GM18858 (cell line): ENCODE measurements at regions not wholly inside any gene's neighbourhood (a gene's known extent, or its start where the extent isn't known, plus 50 kb on each side); places are given as distances from the start of the nearest gene placed in this dataset.

Experiments
- ATAC-seq: cut with Tn5 transposase; IDR thresholded peaks from one replicate; pipeline ENCODE4 v1.9.1; 2021; ENCODE audit not compliant: unreplicated experiment

GRCh38 chr10:81095238-81095637 is 557.5 kb downstream of the SH2D4B start:
- no peak for ATAC-seq

DNA sequence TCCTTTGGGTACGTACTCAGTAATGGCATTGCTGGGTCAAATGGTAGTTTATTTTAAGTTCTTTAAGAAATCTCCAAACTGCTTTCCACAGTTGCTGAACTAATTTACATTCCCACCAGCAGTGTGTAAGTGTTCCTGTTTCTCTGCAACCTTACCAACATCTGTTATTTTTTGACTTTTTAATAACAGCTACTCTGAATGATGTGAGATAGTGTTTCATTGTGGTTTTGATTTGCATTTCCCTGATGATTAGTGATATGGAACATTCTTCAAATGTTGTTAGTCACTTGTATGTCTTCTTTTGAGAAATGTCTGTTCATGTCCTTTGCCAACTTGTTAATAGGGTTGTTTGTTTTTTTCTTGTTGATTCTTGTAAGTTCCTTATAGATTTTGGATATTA is 558.9 kb downstream of the SH2D4B start:
- peak; percentile 61 for ATAC-seq

DNA sequence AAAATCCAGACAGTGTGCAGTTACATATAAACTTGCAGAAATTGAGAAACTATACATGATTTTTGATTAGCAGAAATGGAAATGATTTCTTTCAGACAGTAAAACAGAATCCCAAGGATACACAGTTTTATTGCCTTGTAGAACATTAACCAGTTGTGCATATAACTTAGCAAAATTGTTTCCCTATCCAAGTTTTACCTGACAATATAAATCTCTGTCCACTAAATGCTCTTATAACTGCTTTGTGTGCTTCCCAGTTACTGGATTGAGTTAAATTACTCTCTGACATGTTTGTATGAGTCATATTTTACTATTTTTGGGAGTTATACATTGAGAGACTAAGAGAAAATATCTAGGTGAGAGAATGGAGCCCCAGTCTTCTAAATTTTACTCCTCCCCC is 563.4 kb downstream of the SH2D4B start:
- no peak for ATAC-seq

GRCh38 chr10:81104494-81104893 is 566.8 kb downstream of the SH2D4B start:
- peak; percentile 31 for ATAC-seq

- peak; percentile 84 for ATAC-seq
Measured at GRCh38 chr10:81108516-81109199, 571.0 kb downstream of the SH2D4B start.

- no peak for ATAC-seq
Measured at GRCh38 chr10:81109200-81109752, 571.6 kb downstream of the SH2D4B start.

DNA sequence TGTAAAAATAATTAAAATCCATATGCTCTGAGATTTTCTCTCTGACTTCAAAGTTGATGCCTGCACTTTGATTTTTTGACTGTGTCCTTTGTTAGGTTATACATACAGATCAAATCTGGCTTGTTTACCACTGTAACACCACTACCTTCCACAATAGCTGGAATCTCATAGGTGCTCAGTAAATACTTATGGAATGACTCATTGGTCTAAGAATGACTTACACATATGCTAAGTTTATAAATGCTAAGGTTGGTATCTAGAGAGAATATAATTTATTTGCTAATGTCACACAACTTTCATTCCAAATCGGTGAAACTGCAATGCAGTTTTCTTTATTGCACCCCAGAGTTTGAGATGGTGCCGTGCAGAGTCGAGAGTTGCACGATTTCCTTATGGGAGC is 578.5 kb downstream of the SH2D4B start:
- ATAC-seq: peak; percentile 43

GRCh38 chr10:81116990-81117389 is 579.3 kb downstream of the SH2D4B start:
- no peak for ATAC-seq

DNA sequence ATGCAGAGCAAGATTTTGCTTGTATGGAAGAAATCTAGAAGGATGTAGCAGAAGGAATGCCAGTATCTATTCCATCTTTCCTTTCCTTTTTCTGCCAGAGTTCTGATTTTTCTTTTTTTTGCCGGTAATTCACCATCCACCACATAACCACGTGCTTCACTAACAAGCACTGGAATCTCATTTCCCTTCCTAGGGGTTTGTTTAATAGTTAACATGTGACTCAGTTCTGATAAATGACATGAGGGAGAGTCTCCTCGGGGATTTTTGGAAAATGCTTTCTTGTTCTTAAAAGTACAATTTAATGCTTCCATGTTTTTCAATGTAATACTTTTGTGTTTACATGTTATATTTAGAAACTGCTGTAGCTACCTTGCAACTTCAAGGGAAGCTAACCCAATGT is 590.2 kb downstream of the SH2D4B start:
- no peak for ATAC-seq

DNA sequence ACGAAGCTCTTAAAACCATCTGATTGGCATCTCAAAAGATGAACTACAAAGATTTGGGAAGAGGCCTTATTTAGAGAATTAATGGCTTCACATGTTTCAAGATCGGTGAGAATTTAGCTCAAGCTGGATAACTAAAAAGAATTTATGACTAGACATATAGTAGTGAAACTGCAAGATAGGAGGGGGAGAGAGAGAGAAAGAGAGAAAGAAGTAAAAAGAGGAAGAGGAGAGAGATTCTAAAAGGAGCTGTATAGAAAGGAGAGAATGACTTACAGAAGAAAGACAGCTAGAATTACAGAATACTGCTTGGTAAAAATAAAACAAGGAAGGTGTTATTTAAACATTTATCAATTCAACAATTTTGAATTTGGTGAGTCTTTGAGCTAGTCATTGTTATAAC is 592.3 kb downstream of the SH2D4B start:
- no peak for ATAC-seq

DNA sequence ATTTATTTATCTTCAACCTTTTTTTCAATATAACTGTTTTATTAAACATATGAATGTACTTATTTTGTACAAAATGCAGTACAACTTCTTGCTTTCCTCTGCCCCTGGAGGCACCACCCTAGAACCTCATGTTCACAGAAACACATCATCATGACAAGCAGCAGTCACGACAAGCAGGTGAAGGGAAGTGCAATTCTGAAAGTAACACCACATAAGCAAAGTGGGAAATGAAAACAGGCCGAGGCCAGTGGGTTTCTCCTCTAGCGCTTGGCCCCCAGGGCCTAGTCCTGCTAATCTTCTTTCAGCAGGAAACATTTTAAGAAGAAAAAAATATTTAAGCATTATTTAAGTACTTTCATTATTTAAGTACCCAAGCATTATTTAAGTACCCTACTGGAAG is 598.1 kb downstream of the SH2D4B start:
- ATAC-seq: peak; percentile 97

- peak; percentile 14 for ATAC-seq
Measured at GRCh38 chr10:81136261-81136660, 598.6 kb downstream of the SH2D4B start.

GRCh38 chr10:81145975-81146374 is 608.3 kb downstream of the SH2D4B start:
- no peak for ATAC-seq

DNA sequence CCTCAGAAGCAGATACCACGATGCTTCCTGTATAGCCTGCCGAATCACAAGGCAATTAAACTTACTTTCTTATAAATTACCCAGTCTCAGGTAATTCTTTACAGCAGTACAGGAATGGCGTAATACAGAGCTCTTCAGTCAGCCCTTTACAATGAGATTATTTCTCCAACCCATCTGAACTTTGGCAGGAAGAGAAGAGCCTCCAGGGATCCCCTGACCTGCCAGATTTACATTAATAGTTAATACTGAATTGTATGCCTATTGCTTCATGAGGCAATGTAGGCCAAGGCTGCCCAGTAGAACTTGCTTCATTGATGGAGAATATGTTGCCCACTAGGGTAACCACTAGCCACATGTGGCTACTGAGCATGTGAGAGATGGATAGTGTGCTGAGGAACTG is 608.7 kb downstream of the SH2D4B start:
- ATAC-seq: no peak

GRCh38 chr10:81152656-81153055 is 615.0 kb downstream of the SH2D4B start:
- no peak for ATAC-seq

- ATAC-seq: no peak
Measured at GRCh38 chr10:81157681-81158080, 620.0 kb downstream of the SH2D4B start.

GRCh38 chr10:81177651-81178244 is 640.0 kb downstream of the SH2D4B start:
- ATAC-seq: no peak

- no peak for ATAC-seq
Measured at GRCh38 chr10:81179324-81179723, 641.6 kb downstream of the SH2D4B start.

- ATAC-seq: peak; percentile 84
Measured at GRCh38 chr10:81179805-81180452, 642.2 kb downstream of the SH2D4B start.

DNA sequence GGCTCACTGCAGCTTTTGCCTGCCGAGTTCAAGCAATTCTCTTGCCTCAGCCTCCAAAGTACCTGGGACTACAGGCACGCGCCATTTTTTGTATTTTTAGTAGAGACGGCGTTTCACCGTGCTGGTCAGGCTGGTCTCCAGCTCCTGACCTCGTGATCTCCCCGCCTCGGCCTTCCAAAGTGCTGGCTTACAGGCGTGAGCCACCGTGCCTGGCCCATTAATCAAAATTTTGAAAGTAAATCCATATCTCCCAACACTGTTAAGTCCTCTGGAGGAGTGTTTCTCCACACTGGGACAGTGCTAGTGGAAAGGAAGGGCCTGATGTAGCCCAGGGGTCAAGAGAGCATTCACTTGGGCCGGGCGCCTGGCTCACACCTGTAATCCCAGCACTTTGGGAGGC is 644.6 kb downstream of the SH2D4B start:
- no peak for ATAC-seq

DNA sequence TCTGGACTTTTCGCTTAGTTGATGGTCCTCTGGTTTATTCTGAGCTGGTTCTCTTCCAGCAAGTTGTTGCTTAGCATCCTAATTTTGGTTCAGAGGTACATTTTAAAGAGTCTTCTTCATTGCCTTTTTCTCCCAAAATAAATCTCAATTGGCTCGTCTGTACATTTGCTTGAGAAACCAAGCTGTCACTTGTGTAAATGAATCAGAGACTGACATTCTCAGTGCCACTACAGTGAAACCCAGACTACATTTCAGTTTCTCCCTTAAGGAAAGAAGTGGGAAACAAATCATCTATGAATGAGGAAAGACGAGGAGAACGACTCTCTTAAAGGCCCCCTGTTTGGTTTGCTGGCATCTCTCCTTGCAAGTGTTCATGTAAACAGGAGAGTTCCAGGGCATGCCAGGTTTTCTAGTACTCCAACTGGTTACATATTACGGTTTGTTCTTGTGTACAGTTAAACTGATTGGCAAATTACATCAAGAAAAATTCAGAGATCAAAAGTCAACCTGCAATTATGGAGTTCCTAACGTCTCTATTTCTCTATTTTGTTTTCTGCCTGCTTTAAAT is 654.6 kb downstream of the SH2D4B start:
- no peak for ATAC-seq

- ATAC-seq: no peak
Measured at GRCh38 chr10:81200801-81201200, 663.1 kb downstream of the SH2D4B start.
